ENCODE measurements at regions not wholly inside any gene's neighbourhood (a gene's known extent, or its start where the extent isn't known, plus 50 kb on each side); places are given as distances from the start of the nearest gene placed in this dataset.
"Not testable (repeated sequence)": the region's sequence is repeated elsewhere in the genome, so short reads cannot be mapped to it uniquely, and the experiment has no call there.

DNA sequence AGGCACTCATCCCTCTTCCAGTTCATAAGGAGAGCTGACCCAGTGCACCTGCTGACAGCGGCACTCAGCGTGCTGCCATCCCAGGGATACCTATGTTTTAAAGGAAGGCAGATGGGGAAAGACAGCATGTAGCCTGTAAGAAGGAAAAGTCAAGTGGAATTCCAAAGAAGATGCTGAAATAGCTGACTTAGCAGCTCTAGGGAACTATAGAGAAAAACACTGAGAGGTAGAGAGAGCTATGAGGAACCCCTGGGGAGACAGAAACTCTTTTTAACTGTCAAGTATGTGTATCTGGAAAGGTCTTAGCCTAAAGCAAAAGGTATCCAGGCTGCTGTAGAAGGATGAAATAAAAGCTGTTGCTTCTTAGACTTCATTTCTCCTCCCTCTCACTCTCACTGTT, 113.4 kb upstream of the BCL6 start:
- no peak for DNase-seq
- TF ChIP-seq, protein P1, sequence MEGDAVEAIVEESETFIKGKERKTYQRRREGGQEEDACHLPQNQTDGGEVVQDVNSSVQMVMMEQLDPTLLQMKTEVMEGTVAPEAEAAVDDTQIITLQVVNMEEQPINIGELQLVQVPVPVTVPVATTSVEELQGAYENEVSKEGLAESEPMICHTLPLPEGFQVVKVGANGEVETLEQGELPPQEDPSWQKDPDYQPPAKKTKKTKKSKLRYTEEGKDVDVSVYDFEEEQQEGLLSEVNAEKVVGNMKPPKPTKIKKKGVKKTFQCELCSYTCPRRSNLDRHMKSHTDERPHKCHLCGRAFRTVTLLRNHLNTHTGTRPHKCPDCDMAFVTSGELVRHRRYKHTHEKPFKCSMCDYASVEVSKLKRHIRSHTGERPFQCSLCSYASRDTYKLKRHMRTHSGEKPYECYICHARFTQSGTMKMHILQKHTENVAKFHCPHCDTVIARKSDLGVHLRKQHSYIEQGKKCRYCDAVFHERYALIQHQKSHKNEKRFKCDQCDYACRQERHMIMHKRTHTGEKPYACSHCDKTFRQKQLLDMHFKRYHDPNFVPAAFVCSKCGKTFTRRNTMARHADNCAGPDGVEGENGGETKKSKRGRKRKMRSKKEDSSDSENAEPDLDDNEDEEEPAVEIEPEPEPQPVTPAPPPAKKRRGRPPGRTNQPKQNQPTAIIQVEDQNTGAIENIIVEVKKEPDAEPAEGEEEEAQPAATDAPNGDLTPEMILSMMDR (IDR thresholded peaks at IDR 0.05; ENCODE audit: insufficient read depth in 1 of 2, low read depth in 1 of 2, low read length in 1 of 2, severe bottlenecking in 1 of 2, unreplicated experiment in 1 of 2) = no peak
- ChIA-PET POLR2A (no interaction called here), CTCF (no interaction called here)
- Mint-ChIP-seq H3K27ac (ENCODE audit: unreplicated experiment) (no peak overlapping the region), H3K36me3 (ENCODE audit: insufficient read depth, unreplicated experiment) (peaks cover 7% of the 10 kb centered on the region), H3K27me3 (ENCODE audit: insufficient read depth, unreplicated experiment) (no peaks in the 10 kb centered on the region), H3K4me1 (ENCODE audit: low read depth, unreplicated experiment) (no peaks in the 10 kb centered on the region), H3K4me3 (ENCODE audit: unreplicated experiment) (no peak overlapping the region), H3K9me3 (ENCODE audit: unreplicated experiment) (peaks cover 14% of the 10 kb centered on the region)
- H3K9me3 ChIP-seq = 0 out of 2 replicates have a peak, but pooled peaks cover 4% of the 10 kb centered on the region
- no TSS peak for BruUV-seq (replicated peaks)
- H3K36me3 ChIP-seq (ENCODE audit: control insufficient read depth, insufficient read depth, low read length) = no peaks in the 10 kb centered on the region
- H3K27me3 ChIP-seq (replicated peaks; ENCODE audit: control insufficient read depth, insufficient read depth, low read length) = no peaks in the 10 kb centered on the region
- intact Hi-C loops (cut with micrococcal nuclease; ENCODE audit: unreplicated experiment) = no loop called here
- H3K4me3 ChIP-seq (ENCODE audit: low read depth, low read length) = no peak overlapping the region
- H3K4me1 ChIP-seq = no peaks in the 10 kb centered on the region

DNA sequence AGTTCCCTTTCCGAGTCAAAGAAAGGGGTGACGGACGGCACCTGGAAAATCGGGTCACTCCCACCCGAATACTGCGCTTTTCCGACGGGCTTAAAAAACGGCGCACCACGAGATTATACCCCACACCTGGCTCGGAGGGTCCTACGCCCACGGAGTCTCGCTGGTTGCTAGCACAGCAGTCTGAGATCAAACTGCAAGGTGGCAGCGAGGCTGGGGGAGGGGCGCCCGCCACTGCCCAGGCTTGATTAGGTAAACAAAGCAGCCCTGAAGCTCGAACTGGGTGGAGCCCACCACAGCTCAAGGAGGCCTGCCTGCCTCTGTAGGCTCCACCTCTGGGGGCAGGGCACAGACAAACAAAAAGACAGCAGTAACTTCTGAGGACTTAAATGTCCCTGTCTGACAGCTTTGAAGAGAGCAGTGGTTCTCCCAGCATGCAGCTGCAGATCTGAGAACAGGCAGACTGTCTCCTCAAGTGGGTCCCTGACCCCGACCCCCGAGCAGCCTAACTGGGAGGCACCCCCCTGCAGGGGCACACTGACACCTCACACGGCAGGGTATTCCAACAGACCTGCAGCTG, 117.5 kb upstream of the BCL6 start:
- H3K4me1 Mint-ChIP-seq (ENCODE audit: low read depth, unreplicated experiment); H3K4me3 Mint-ChIP-seq (ENCODE audit: unreplicated experiment); intact Hi-C loops (cut with micrococcal nuclease; ENCODE audit: unreplicated experiment); H3K9me3 ChIP-seq; H3K27ac Mint-ChIP-seq (ENCODE audit: unreplicated experiment); H3K27me3 ChIP-seq (replicated peaks; ENCODE audit: control insufficient read depth, insufficient read depth, low read length); H3K27me3 Mint-ChIP-seq (ENCODE audit: insufficient read depth, unreplicated experiment); H3K4me1 ChIP-seq; CTCF ChIA-PET; H3K36me3 Mint-ChIP-seq (ENCODE audit: insufficient read depth, unreplicated experiment); DNase-seq; H3K4me3 ChIP-seq (ENCODE audit: low read depth, low read length); POLR2A ChIA-PET; H3K36me3 ChIP-seq (ENCODE audit: control insufficient read depth, insufficient read depth, low read length); BruUV-seq (replicated peaks): not testable (repeated sequence)
- H3K9me3 Mint-ChIP-seq (ENCODE audit: unreplicated experiment) = peaks cover 14% of the 10 kb centered on the region

DNA sequence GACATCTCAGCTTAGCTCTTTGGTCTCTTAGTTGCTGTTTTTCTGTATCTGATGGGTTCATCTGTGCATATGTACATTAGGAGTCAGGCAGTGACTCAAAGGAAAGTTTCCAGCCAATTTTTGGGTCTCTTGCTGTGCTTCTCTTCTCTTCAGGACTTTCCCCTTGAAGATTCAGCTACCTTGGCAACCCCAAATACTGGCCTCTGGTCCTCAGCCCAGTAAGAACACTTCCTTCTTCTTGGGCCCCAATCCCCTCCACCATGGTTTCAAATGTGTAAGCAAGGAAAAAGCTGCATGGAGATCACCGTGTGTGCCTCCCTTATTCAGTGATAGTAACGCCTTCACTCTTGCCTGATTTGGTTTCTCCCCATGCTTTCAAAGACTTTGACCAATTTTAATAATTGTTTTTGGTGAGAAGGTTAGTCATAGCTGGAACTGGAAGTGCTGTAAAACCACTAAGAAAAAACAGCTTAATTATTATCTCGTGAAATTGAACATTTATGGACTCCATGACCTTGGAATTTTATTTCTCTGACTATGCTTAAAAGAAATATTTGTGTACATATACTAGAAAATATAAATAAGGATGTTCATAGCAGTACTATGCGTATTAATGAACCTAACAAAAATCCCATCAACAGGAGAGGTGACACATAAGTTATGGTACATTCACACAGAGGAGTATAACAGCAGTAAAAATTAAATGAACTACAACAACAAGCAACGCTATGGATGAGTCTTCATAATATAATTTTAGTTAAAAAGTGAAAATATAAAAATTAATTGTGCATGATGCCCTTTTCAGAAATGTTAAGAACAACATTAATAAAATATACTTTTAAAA, 125.3 kb upstream of the BCL6 start:
- no peaks in the 10 kb centered on the region for H3K9me3 Mint-ChIP-seq (ENCODE audit: unreplicated experiment)

More for the DNA sequence above, 125.3 kb upstream of the BCL6 start:
- DNase-seq = no peak
- H3K36me3 ChIP-seq (ENCODE audit: control insufficient read depth, insufficient read depth, low read length) = no peaks in the 10 kb centered on the region
- no peaks in the 10 kb centered on the region for H3K9me3 ChIP-seq
- CTCF ChIA-PET = no interaction called here
- H3K27ac Mint-ChIP-seq (ENCODE audit: unreplicated experiment) = no peak overlapping the region
- no peak overlapping the region for H3K4me3 ChIP-seq (ENCODE audit: low read depth, low read length)
- H3K27me3 ChIP-seq (replicated peaks; ENCODE audit: control insufficient read depth, insufficient read depth, low read length) = no peaks in the 10 kb centered on the region
- H3K4me3 Mint-ChIP-seq (ENCODE audit: unreplicated experiment) = no peak overlapping the region
- TF ChIP-seq, protein P1 (IDR thresholded peaks at IDR 0.05; ENCODE audit: insufficient read depth in 1 of 2, low read depth in 1 of 2, low read length in 1 of 2, severe bottlenecking in 1 of 2, unreplicated experiment in 1 of 2) = no peak
- intact Hi-C loops (cut with micrococcal nuclease; ENCODE audit: unreplicated experiment) = no loop called here
- H3K27me3 Mint-ChIP-seq (ENCODE audit: insufficient read depth, unreplicated experiment) = no peaks in the 10 kb centered on the region
- peaks cover 7% of the 10 kb centered on the region; the same call in 1 of the 2 replicates for H3K4me1 ChIP-seq
- BruUV-seq (replicated peaks) = no TSS peak
- H3K4me1 Mint-ChIP-seq (ENCODE audit: low read depth, unreplicated experiment) = no peaks in the 10 kb centered on the region
- POLR2A ChIA-PET = no interaction called here
- no peaks in the 10 kb centered on the region for H3K36me3 Mint-ChIP-seq (ENCODE audit: insufficient read depth, unreplicated experiment)

Measured in Caco-2 (cell line).